ENCODE measurements at regions not wholly inside any gene's neighbourhood (a gene's known extent, or its start where the extent isn't known, plus 50 kb on each side); places are given as distances from the start of the nearest gene placed in this dataset.
A peak's percentile ranks its signal among the peaks of the same experiment; 100 is the strongest.

- DNase-seq = no peak
Measured at GRCh38 chr1:198865319-198865718, 226.5 kb downstream of the PTPRC start.

GRCh38 chr1:198867182-198867581, 228.3 kb downstream of the PTPRC start:
- no peak for DNase-seq

- no peak for DNase-seq
Measured at GRCh38 chr1:198873696-198874230, 234.9 kb downstream of the PTPRC start.

GRCh38 chr1:198876371-198876871, 237.6 kb downstream of the PTPRC start:
- DNase-seq = peak; percentile 26

- DNase-seq = no peak
Measured at GRCh38 chr1:198878566-198878965, 239.7 kb downstream of the PTPRC start.

- no peak for DNase-seq
Measured at GRCh38 chr1:198879711-198880306, 241.0 kb downstream of the PTPRC start.

- no peak for DNase-seq
Measured at GRCh38 chr1:198880397-198880796, 241.6 kb downstream of the PTPRC start.

- no peak for DNase-seq
Measured at GRCh38 chr1:198880818-198881597, 242.2 kb downstream of the PTPRC start.

- no peak for DNase-seq
Measured at GRCh38 chr1:198883184-198883583, 244.3 kb downstream of the PTPRC start.

GRCh38 chr1:198887866-198888265, 249.0 kb downstream of the PTPRC start:
- no peak for DNase-seq

GRCh38 chr1:198888379-198888943, 249.6 kb downstream of the PTPRC start:
- no peak for DNase-seq

- DNase-seq = no peak
Measured at GRCh38 chr1:198889101-198889500, 250.3 kb downstream of the PTPRC start.

- DNase-seq = no peak
Measured at GRCh38 chr1:198889749-198890148, 250.9 kb downstream of the PTPRC start.

- DNase-seq = peak; percentile 57
Measured at GRCh38 chr1:198890214-198890930, 251.5 kb downstream of the PTPRC start.

- DNase-seq = peak; percentile 39
Measured at GRCh38 chr1:198892065-198892464, 253.2 kb downstream of the PTPRC start.

GRCh38 chr1:198893141-198893540, 254.3 kb downstream of the PTPRC start:
- DNase-seq = no peak

GRCh38 chr1:198893763-198894444, 255.1 kb downstream of the PTPRC start:
- DNase-seq = no peak

- DNase-seq = no peak
Measured at GRCh38 chr1:198901266-198901665, 262.4 kb downstream of the PTPRC start.

GRCh38 chr1:198902655-198903054, 263.8 kb downstream of the PTPRC start:
- DNase-seq = no peak

GRCh38 chr1:198903203-198903602, 264.4 kb downstream of the PTPRC start:
- DNase-seq = no peak

- no peak for DNase-seq
Measured at GRCh38 chr1:198903621-198904020, 264.8 kb downstream of the PTPRC start.

- no peak for DNase-seq
Measured at GRCh38 chr1:198904321-198904720, 265.5 kb downstream of the PTPRC start.

Data from DMS153 (cell line).